ENCODE measurements at regions not wholly inside any gene's neighbourhood (a gene's known extent, or its start where the extent isn't known, plus 50 kb on each side); places are given as distances from the start of the nearest gene placed in this dataset.

DNA sequence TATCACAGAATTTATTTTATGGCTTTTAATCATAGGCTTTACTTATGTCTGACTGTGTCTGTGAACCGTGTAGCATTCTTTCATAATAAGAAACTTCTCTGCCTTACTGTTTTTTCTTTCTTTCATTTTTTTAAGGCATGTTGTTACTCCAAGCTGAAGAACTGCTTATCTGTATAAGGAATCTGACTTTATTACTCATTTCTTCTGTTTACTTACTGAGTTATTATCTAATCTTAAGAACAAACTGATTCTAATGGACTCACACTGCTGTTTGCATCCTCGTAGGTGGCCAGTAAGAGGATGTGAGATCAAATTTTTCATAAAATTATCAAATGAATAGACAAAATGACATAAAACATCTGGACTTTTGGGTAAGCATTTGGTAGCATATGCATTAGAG, 54.7 kb upstream of the DNAJC1 start:
- H2AK9ac ChIP-seq (replicated peaks; ENCODE audit: low read depth, low read length, poor library complexity), result no peak overlapping the region
- H4K8ac ChIP-seq (ENCODE audit: low read depth in 2 of 2, low read length in 2 of 2), result no peak overlapping the region
- DNase-seq (no peak), ATAC-seq (ENCODE audit: low read depth) (no peak)
- H4K5ac ChIP-seq (ENCODE audit: low read depth, low read length), result no peak overlapping the region
- H3K4me1 ChIP-seq (ENCODE audit: control insufficient read depth, insufficient read depth, low read length), result no peaks in the 10 kb centered on the region
- no peaks in the 10 kb centered on the region for H3K27me3 ChIP-seq (ENCODE audit: control insufficient read depth, insufficient read depth, low read length)
- in situ Hi-C loops (cut with MboI; ENCODE audit: low sequenced_read_pairs), result no loop called here
- WGBS, 2 experiments (ENCODE audit: extremely low coverage in 2 of 2, insufficient read length in 1 of 2), result no CpG with 5 or more reads among the region's 2 CpGs
- H3K9me1 ChIP-seq (ENCODE audit: insufficient read depth, low read length), result no peaks in the 10 kb centered on the region
- intact Hi-C loops (cut with micrococcal nuclease), result no loop called here
- no peak overlapping the region for H3K56ac ChIP-seq (ENCODE audit: extremely low read depth, insufficient read depth, low read length)
- H3K23ac ChIP-seq (ENCODE audit: low read depth, low read length), result no peak overlapping the region
- H2BK5ac ChIP-seq (ENCODE audit: low read depth, low read length, poor library complexity, severe bottlenecking), result no peak overlapping the region
- POLR2A ChIA-PET (ENCODE audit: unreplicated experiment), result no interaction called here
- no peak overlapping the region for H2BK20ac ChIP-seq (ENCODE audit: low read depth, low read length)
- H3K4me2 ChIP-seq (ENCODE audit: low read depth, low read length), result no peak overlapping the region
- no peak overlapping the region for H2AK5ac ChIP-seq (ENCODE audit: low read depth, low read length)
- no peak overlapping the region for H3K9ac ChIP-seq (ENCODE audit: low read depth, low read length)
- H2AFZ ChIP-seq (replicated peaks; ENCODE audit: low read length, poor library complexity), result no peak overlapping the region
- H3K14ac ChIP-seq (replicated peaks; ENCODE audit: low read depth, low read length), result no peak overlapping the region
- H2BK120ac ChIP-seq (ENCODE audit: low read depth, low read length), result no peak overlapping the region
- H3K27ac ChIP-seq (ENCODE audit: insufficient read depth, low read length), result no peak overlapping the region
- H2BK15ac ChIP-seq (ENCODE audit: low read depth, low read length), result no peak overlapping the region
- H4K20me1 ChIP-seq (ENCODE audit: insufficient read depth, low read length), result no peaks in the 10 kb centered on the region
- no peak overlapping the region for H3K18ac ChIP-seq (ENCODE audit: low read depth, low read length)
- H4K91ac ChIP-seq (ENCODE audit: insufficient read depth, low read depth, low read length), result no peak overlapping the region
- no peaks in the 10 kb centered on the region for H3K36me3 ChIP-seq (ENCODE audit: control insufficient read depth, insufficient read depth, low read length)
- no peaks in the 10 kb centered on the region for H3K79me1 ChIP-seq (ENCODE audit: low read depth in 1 of 2, low read length in 2 of 2)
- no peak overlapping the region for H3K4ac ChIP-seq (ENCODE audit: low read depth, low read length)
- dilution Hi-C loops (cut with HindIII; ENCODE audit: low sequenced_read_pairs, unreplicated experiment), result no loop called here
- TF ChIP-seq, protein P1, sequence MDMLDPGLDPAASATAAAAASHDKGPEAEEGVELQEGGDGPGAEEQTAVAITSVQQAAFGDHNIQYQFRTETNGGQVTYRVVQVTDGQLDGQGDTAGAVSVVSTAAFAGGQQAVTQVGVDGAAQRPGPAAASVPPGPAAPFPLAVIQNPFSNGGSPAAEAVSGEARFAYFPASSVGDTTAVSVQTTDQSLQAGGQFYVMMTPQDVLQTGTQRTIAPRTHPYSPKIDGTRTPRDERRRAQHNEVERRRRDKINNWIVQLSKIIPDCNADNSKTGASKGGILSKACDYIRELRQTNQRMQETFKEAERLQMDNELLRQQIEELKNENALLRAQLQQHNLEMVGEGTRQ (IDR thresholded peaks at IDR 0.05; ENCODE audit: low read depth, low read length), result no peak
- TF ChIP-seq CEBPB (IDR thresholded peaks at IDR 0.05; ENCODE audit: low read depth, low read length) (no peak), MAZ (IDR thresholded peaks at IDR 0.05; ENCODE audit: borderline replicate concordance, low read depth, low read length) (no peak), FOS (IDR thresholded peaks at IDR 0.05; ENCODE audit: low read depth, low read length) (no peak), MXI1 (IDR thresholded peaks at IDR 0.05; ENCODE audit: borderline replicate concordance, low read depth, low read length) (no peak), POLR2A (IDR thresholded peaks at IDR 0.05; ENCODE audit: low read depth, low read length) (no peak), RAD21 (IDR thresholded peaks at IDR 0.05; ENCODE audit: low read length) (no peak), NFE2L2 (IDR thresholded peaks at IDR 0.05; ENCODE audit: low read depth, low read length) (no peak), RFX5 (IDR thresholded peaks at IDR 0.05; ENCODE audit: low read depth, low read length) (no peak), SMC3 (IDR thresholded peaks at IDR 0.05; ENCODE audit: low read depth, low read length) (no peak), CHD1 (IDR thresholded peaks at IDR 0.05; ENCODE audit: low read depth, low read length) (no peak), RCOR1 (IDR thresholded peaks at IDR 0.05; ENCODE audit: insufficient replicate concordance, low read length) (no peak), MAFK (IDR thresholded peaks at IDR 0.05; ENCODE audit: low read depth, low read length) (no peak), BHLHE40 (IDR thresholded peaks at IDR 0.05; ENCODE audit: low read depth, low read length) (no peak)
- TF ChIP-seq, protein P2, sequence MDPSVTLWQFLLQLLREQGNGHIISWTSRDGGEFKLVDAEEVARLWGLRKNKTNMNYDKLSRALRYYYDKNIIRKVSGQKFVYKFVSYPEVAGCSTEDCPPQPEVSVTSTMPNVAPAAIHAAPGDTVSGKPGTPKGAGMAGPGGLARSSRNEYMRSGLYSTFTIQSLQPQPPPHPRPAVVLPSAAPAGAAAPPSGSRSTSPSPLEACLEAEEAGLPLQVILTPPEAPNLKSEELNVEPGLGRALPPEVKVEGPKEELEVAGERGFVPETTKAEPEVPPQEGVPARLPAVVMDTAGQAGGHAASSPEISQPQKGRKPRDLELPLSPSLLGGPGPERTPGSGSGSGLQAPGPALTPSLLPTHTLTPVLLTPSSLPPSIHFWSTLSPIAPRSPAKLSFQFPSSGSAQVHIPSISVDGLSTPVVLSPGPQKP (IDR thresholded peaks at IDR 0.05; ENCODE audit: borderline replicate concordance, low read depth, low read length), result no peak
- TF ChIP-seq, protein P3, sequence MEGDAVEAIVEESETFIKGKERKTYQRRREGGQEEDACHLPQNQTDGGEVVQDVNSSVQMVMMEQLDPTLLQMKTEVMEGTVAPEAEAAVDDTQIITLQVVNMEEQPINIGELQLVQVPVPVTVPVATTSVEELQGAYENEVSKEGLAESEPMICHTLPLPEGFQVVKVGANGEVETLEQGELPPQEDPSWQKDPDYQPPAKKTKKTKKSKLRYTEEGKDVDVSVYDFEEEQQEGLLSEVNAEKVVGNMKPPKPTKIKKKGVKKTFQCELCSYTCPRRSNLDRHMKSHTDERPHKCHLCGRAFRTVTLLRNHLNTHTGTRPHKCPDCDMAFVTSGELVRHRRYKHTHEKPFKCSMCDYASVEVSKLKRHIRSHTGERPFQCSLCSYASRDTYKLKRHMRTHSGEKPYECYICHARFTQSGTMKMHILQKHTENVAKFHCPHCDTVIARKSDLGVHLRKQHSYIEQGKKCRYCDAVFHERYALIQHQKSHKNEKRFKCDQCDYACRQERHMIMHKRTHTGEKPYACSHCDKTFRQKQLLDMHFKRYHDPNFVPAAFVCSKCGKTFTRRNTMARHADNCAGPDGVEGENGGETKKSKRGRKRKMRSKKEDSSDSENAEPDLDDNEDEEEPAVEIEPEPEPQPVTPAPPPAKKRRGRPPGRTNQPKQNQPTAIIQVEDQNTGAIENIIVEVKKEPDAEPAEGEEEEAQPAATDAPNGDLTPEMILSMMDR (conservative IDR thresholded peaks at IDR 0.05; ENCODE audit: low read depth, low read length), result no peak
- no peaks in the 10 kb centered on the region for H3K9me3 ChIP-seq (ENCODE audit: control insufficient read depth, insufficient read depth, low read length)
- CTCF ChIA-PET, result no interaction called here
- BruUV-seq (replicated peaks), result no TSS peak
- no peak overlapping the region for H3K4me3 ChIP-seq (ENCODE audit: insufficient read depth, low read depth, low read length)

Measured in IMR-90 (cell line).